GM18861 (cell line): ENCODE measurements at regions not wholly inside any gene's neighbourhood (a gene's known extent, or its start where the extent isn't known, plus 50 kb on each side); places are given as distances from the start of the nearest gene placed in this dataset.

Experiments used
- ATAC-seq: cut with Tn5 transposase; IDR thresholded peaks from one replicate; pipeline ENCODE4 v1.9.1; 2021; ENCODE audit not compliant: unreplicated experiment

DNA sequence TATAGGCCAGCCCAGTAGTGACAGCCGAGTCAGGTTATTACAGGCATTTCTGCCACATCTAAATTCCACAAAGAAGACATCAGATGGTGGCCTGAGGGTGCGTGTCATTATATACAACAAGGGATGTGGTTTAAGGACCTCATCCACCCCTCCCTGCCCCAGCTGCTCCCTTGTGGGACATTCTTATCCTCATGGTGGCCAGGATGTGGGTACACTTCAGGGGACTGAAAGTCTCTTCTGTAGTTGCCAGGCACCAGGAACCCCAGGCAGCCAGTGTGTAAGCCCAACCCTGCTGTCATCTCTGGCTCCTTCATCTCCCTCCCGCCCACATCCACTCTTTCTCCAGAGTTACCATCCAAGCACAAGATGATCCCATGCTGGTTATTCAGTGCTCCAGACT is 224.9 kb upstream of the TOPAZ1 start:
- no peak for ATAC-seq

DNA sequence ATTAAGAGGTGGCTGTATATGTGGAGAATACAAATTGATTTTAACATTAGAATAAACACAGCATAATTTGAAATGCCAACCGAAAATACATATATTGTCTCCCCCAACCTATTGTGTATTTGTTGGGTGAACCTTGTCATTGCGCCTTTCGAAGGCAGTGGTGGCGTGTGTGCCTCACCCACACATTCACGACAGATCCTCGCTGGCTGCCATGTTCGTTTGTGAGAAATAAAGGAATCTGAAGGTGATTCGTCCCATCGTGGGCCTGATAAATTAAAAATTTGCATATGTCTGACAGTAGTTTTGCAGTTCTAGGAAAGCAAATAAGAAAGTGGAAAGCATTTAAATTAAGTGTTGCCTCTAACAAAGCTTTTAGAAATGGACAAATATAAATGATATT is 222.8 kb upstream of the TOPAZ1 start:
- no peak for ATAC-seq

DNA sequence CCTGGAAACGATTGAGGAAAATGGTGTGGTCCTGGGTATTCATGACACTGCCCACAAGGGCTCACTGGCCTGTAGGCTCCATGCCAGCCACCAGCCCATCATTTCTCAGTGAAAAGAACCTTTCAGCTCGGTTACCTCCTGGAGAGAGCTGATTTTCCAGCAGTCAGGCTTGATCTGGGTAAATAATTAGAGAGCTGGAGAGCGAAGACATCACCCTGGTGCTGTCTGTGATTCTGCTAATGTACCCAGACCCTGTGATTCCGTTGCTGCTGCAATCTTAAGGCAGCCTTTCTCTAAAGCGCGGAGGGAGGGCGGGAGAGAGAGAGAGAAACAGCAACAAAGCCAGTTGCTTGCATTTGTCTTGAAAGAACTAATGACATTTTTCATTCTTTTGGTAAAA is 221.9 kb upstream of the TOPAZ1 start:
- no peak for ATAC-seq

DNA sequence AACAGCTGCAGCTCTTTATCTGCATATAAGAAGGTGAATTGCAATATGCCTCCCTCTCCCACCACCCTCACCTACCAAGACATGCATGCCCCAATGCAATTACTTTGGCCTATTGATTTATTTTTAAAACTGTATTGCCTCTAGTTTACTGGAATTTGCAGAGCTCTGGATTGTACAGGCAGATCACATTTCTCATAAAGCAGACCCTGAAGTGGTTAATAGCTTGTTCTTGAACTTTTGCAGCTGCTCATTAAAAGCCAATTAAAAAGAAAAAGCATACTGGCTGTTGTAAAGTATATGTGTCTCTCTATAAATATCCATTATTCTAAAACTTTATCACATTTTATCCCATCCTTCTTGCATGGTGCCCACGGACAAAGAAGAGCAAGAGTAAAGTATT is 221.5 kb upstream of the TOPAZ1 start:
- ATAC-seq = no peak

DNA sequence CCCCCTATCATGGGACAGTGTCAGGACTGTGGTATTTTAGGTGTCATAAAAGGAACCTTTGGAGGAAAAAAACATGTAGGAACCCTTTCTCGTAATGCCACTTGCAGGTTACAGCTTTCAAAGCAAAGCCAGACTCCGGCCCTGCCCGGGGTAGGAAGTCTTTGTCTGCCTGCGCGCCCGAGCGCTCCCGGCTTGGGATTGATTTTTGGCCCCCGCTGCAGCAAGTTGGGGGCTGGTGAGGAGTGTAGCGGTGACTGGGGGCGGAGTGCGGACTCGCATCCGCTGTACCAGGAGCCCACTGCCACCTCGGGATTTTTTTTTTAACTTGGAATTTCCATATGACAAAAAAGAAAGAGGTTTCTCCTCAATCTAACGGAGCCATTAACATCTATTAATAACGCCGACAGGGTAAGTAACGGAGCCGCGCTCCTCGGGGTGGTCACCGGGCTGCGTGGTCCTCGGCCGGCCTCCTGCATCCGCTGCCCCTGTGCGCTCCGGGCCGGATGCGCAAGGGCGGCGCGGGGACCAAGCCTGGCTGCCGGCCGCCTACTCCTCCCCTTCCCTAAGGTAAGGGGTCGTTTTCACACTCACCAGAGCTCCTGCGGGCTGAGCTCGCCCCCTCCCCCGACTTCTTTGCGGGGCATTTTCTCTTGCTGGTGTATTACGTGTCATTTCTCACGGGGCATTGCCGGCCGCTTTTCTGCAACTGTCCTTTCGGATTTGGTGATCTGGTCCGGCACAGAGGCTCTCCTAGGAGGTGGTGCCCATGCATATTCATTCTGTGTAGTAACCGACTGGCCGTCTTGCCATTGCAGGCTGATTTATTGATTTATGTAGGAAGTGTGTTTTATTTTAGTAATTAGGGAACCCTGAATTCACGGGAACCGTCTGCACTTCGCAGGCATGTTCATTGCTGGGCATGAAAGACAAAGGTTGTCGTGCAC is 219.8 kb upstream of the TOPAZ1 start:
- ATAC-seq = no peak

DNA sequence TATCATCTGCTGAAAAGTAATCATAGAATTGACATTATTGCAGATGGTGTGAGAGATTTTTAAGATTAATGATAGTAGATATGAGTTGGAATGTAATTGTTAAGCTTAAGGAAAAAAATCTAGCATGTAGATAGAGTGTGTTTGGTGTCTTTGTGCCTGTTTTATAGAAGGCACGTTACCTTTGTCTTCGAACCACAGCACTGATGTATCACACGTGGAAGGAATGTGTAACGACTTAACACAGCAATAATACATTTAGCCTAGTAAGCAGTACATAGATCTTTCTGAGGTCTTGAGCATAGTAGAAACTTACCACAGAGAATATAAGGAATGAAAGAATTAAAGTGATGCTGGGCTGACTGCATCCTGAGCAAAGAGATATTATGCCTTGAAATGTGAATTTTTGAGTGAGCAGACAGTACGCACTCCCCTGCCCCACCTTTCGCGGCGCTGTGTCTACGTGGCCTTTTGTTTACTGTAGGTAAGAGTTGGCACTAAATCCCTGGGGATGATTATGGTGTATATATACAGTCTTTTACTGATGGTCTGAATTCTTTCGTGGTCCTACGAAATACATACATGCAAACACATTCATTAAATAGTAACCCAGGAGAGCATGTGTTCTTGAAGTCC is 217.6 kb upstream of the TOPAZ1 start:
- ATAC-seq = no peak

DNA sequence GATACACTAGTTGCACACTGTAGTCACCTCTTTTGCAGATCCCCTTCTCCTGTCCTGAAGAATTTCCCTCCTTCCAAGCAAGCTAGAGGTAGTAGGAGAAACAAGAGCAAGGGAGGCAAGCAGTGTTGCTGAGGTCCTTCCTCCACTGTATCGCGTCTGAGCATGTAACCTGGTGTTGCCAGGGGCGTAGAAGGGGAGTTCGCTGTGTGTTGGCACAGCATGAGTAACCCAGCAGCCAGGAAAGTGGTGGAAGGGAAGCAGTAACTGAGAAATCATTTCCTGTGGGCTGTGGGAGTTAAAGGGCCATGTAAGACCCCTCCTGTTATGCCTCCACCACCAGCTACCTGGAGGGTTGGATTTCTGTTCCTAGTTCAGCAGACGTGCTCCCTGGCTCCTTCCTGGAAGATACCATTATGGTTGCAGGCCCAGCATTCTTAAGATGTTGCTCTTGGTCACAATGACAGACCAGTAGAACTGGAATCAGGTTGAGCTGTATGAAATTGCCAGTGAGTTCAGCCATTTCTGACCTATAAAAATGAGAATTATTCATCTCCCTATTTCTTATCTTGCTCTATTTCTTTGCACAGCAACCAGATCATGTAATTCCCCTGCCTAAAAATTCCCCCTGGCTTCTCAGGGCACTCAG is 215.3 kb upstream of the TOPAZ1 start:
- ATAC-seq = no peak

DNA sequence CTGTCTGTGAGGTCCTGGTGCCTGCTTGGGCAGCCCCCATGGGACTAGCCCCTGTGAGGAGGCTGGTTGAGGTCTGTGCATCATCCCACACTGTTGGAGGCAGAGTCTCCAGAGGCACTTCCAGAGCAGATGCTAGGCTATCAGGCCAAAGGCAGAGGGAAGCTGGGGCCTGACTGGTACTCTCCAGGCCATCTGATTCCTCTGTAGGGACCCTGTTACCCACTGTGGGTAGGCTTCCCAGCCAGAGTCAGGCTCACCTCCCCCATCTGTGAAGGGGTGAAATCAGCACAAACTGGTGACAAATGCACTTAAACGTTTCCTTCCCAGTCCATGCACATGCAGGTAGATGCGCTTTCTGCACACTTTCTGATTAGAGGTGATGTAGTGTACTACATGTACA is 212.6 kb upstream of the TOPAZ1 start:
- ATAC-seq = no peak

DNA sequence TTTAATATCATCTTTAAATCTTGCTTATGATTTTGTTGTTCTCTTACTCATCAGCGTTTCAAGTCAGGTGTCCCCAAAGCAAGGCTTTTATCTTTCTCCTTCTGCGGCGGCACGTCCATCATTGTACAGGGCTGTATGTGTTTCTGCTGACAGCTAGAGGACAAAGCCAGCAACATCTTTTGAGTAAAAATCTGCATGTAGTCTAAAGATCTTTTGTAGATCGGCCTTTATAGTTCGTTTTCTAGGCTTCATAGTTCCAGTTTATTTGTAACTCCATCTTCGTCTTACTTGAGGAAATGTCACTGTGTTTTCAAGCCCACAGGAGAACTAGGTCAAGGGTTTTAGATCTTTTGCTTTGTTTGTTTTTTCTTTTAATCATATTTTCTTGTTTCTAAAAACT is 211.4 kb upstream of the TOPAZ1 start:
- no peak for ATAC-seq

DNA sequence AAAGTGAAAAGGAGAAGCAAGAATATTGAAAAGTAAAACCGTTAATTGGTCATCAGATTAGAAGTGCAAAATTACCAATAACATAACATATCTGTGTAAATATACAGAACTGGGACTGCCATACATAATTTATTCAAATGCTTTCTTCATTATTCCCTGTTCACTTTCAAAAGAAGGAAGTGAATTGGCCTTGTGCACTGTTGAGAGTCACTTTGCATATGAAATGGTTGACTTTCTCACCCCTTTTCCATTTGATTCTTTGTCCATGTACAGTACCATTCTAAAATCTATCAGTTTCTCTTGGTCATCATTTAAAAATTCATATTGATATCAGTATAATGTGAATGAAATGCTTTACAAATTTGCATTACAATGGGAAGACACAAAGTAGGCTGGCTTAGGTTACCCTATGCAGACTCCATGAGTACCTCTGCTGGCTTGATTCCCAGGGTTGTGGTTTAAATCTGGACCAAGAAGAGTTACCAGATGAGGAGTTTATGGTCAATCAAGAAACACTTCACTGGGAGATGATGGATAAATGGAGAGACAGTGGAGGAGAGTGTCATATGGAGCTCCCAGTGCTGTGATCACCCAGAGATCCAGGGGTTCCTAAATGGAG is 210.9 kb upstream of the TOPAZ1 start:
- no peak for ATAC-seq

DNA sequence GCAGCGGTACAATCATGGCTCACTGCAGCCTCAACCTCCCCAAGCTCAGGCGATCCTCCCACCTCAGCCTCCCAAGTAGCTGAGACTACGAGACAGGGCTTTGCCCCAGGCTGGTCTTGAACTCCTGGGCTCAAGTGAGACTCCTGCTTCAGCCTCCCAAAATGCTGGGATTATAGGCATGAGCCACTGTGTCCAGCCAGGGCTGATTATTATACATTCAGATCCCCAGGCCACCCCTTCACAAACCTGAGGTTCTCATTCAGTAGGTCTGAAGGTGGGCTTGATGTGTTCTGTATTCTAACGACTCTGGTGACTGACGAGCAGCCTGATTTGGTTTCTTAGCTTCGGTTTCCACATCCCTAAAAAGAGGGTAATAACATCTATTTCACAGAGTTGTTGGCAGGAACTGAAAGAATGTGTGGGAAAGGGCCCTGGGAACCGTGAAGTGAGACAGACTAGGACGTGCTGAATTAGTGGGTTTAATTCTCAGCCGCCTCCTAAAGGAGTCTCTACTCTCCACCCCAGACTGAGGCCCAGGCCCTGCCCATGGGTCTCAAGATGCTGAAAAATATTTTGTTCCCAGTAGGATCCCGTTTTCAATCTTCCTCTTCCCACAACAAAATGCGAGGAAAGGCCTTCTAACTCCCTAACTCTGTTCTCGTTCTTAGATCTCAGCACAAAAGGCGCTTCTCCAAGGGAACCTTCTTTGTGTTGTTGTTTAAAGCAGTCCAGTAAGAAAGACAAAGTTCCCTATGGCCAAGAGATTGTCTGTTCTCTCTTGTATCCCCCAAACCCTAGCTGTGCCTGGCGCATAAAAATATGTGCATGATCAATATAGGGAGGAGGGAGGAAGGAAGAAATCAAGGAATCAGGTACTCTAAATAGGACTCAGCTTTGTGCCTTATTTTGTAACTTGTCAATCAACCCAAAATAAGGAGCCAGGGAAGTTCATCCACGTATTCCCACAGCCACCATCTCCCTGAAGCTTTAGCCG is 210.0 kb upstream of the TOPAZ1 start:
- ATAC-seq = no peak

DNA sequence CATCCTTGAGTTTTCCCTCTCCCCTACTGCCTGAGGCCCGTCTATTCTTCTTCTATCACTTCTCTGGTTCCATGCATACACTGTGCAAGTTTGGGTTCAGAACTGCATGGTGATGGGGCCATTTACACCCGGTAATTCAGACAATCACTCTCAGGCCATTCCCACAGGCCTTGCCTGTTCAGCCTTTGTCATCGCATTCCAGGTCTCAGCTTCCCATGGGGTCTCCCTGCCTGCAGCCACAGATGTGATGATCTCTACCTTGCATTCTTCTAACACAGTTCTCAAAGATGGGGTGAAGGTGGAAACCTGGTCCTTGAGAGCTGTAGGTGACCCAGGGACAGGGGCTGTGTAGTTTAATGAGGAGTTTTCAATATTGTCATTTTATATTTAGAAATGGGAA is 209.2 kb upstream of the TOPAZ1 start:
- no peak for ATAC-seq

DNA sequence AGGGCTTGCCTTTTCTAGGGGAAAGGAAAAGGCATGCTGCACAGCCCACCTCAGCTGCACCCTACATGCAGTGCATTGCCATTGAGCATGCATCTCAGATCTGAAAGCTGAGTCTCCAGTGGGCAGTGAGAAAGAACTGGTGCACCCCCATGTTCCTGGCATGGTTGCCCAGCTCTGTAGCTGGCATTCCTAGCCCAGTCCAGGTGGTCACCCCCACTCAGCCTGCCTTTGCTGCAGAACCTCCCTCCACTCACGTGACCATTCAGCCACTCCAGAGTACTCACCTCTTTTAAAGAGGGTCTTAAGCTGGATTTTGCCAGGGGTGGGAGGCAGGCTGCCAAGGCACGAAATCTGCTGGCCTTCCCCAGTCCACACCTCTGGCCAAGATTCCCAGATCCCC is 208.6 kb upstream of the TOPAZ1 start:
- no peak for ATAC-seq

DNA sequence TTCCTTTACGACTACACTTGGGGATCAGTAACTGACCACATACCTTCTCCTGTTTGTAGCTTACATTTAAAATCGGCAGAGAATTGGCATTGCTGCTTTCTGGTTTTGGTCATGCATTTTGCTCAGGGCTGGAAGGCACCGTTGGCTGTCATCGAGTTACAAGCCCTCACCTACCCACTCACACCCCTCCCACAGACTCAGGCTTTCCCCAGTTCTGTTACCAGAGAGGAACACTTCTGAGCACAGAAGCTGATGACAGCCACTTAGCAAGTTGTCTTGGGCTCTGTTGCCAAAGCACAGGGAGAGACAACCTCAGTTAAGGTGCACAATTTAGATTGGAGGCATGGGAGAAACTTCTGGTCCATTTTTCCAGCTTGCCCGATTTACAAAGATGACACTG is 204.8 kb upstream of the TOPAZ1 start:
- ATAC-seq = no peak

DNA sequence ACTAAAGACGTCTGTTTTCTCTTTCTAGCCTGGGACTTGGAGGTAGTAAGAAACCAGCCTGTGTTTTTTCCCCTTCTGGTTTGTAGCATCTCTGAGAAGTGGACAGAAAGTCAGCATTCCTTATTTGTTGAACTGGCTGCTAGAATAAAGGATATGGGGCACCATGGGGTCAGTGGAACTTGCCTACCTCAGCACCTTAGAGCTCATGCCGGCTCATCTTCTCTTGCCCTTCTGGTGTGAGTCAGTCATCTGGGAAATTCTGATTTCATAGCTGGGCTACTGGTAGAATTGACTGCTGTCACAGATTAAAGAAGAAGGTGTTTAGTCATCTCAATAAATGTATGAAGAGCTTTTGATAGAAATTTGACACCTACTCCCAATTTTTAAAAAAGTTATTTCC is 202.7 kb upstream of the TOPAZ1 start:
- ATAC-seq = no peak

DNA sequence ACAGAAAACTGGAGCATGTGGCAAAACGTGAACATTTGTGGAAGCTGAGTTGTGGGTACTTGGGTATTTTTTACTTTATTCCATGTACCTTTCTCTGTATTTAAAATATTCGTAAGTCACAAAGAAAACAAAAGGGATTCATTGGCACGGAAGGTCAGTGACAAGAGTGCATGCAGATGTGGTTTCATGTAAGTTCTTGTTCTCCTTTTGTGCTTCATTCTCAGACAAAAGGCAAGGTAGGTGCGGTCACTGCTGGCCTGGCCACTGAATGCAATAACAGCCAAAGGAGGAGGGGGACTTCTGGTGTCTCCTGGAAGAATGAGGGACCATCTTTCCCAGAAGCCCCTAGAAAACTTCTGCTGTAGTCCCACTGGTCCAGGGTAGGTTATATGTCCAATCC is 200.0 kb upstream of the TOPAZ1 start:
- no peak for ATAC-seq

DNA sequence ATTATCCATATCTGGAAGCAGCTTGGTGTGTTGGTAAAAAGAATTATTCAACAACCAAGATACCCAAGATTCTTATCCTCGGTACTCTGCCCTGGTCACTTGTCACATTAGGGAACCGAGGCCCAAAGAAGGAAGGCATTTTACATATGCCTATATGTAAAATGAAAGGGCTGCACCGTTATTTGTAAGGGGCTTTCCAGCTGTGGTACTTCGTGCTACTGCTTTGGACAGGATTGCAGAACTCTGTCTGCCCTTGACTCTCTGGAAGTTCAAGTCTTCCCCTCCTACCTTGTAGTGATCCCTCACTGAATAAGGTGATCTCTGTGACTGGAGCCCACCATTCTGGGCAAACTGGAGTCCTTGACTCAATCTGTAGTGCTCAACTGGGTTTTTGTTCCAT is 198.9 kb upstream of the TOPAZ1 start:
- ATAC-seq = no peak

DNA sequence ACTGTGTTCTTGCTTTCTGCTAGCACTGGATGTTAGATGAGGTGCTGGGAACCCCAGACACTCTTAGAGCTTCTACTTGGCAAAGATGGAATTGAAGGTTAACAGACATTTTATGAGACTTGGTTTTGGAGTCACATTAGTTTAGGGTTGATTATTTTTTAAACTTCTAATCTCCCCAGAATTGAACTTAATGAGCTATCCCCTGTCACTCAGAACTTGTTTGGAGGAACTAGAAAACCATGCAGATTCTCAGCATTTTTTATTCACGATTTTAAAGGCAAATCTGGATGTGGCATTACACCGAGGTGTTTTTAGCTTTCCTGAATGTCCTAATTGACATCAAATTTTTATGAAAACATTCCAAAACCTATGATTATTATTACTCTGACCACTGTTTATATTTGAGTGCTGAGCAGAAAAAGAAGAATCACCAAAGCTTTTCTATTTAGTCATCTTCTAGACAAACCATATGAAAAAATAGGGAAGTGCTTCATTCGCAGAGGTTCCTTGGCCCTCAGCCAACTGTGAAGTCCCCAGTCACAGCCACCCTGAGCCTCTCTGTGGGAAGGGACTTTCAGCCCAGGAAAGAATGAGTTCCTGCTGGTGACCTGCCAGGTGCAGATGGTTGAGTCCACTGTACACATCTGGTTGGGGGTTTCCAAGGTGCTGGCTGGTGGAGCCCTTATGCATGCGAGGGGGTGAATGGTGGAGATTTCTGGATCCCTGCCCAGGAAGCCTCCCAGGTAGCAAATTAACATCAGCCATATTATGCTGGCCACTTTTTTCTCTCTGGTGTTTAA is 196.0 kb upstream of the TOPAZ1 start:
- peak; percentile 81 for ATAC-seq

DNA sequence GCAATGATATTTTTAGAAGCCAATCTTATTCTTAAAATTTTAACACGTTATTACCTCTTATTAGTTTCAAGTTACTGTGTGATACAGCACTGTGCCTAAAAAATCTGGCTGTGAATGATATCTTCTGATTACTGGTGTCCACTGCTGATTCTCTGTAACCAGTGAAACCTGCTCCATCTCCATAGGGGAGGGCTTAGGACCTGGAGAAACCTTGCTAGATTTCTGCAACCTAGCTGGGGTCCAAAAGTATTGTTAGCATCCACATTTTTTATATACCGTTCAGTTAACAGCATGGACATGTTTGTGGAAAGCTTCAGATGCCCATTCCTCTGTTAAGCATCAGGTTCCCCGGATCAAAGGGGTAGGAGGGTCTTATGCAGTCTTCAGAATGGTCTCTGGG is 193.9 kb upstream of the TOPAZ1 start:
- ATAC-seq = no peak
